Common myeloid progenitor, CD34-positive (primary cell): ENCODE measurements at regions not wholly inside any gene's neighbourhood (a gene's known extent, or its start where the extent isn't known, plus 50 kb on each side); places are given as distances from the start of the nearest gene placed in this dataset.

ENCODE experiments used
- CTCF ChIA-PET: fragments of 350-600 bp; sonication (Branson Sonifier 250); formaldehyde crosslinking; loops from one replicate; lab custom pipeline; 2021; ENCODE audit warnings: antibody characterized with exemption; lab: Charles Lee
- POLR2A ChIA-PET: fragments of 350-600 bp; sonication (Branson Sonifier 250); formaldehyde crosslinking; loops from one replicate; lab custom pipeline; 2021; ENCODE audit warnings: antibody characterized with exemption; lab: Charles Lee
- DNase-seq, 3 donors: peaks; one replicate each; pipeline versions ENCODE4 v3.0.0 to v3.0.0-alpha.2; 2013
- H3K27ac ChIP-seq, 2 experiments: 1 replicate in 1 of 2; 2 replicates in 1 of 2; pipeline ENCODE4 v1.7.0; 2013; ENCODE audit warnings: inconsistent platforms in 2 of 2, low read length in 2 of 2, mild to moderate bottlenecking in 2 of 2, low read depth in 1 of 2, moderate library complexity in 1 of 2; ENCODE audit not compliant: severe bottlenecking in 2 of 2, insufficient read depth in 1 of 2, poor library complexity in 1 of 2
- H3K27me3 ChIP-seq, 5 experiments: replicated peaks in 2 of 5; 1 replicate in 3 of 5; 2 replicates in 2 of 5; pipeline versions ENCODE4 v1.6.1 to v1.7.0; 2013; ENCODE audit warnings: low read length in 4 of 5, mild to moderate bottlenecking in 2 of 5, moderate library complexity in 2 of 5, inconsistent platforms in 1 of 5; ENCODE audit not compliant: insufficient read depth in 5 of 5, control insufficient read depth in 4 of 5
- H3K36me3 ChIP-seq, 4 experiments: 1 replicate in 2 of 4; 2 replicates in 2 of 4; pipeline versions ENCODE4 v1.6.1 to v1.7.0; 2013; ENCODE audit warnings: low read length in 3 of 4, control low read depth in 1 of 4, mild to moderate bottlenecking in 1 of 4; ENCODE audit not compliant: control insufficient read depth in 4 of 4, insufficient read depth in 4 of 4
- H3K4me1 ChIP-seq, 4 experiments: 1 replicate in 3 of 4; 2 replicates in 1 of 4; pipeline versions ENCODE4 v1.6.1 to v1.7.1; 2013; ENCODE audit warnings: low read length in 3 of 4, mild to moderate bottlenecking in 3 of 4, control low read depth in 1 of 4, inconsistent platforms in 1 of 4, moderate library complexity in 1 of 4; ENCODE audit not compliant: control insufficient read depth in 4 of 4, insufficient read depth in 4 of 4; ENCODE audit errors: control extremely low read depth in 1 of 4
- H3K4me3 ChIP-seq, 7 experiments: 1 replicate in 4 of 7; 2 replicates in 3 of 7; pipeline versions ENCODE4 v1.5.1 to v1.7.0; 2013; ENCODE audit warnings: mild to moderate bottlenecking in 7 of 7, low read length in 6 of 7, moderate library complexity in 6 of 7, inconsistent platforms in 2 of 7, low read depth in 2 of 7, control low read depth in 1 of 7; ENCODE audit not compliant: insufficient read depth in 4 of 7, control insufficient read depth in 1 of 7; ENCODE audit errors: extremely low read depth in 1 of 7
- H3K9me3 ChIP-seq, 5 experiments: 1 replicate in 4 of 5; 2 replicates in 1 of 5; pipeline versions ENCODE4 v1.6.1 to v1.7.1; 2013; ENCODE audit warnings: low read length in 4 of 5, mild to moderate bottlenecking in 2 of 5, inconsistent platforms in 1 of 5, low read depth in 1 of 5, moderate library complexity in 1 of 5; ENCODE audit not compliant: control insufficient read depth in 4 of 5, insufficient read depth in 2 of 5; ENCODE audit errors: control extremely low read depth in 1 of 5
- WGBS: methylation state at CpG from one replicate; pipeline ENCODE4 v1.1.5; 2013; ENCODE audit not compliant: insufficient coverage; 5-methylcytosine and 5-hydroxymethylcytosine counted together

DNA sequence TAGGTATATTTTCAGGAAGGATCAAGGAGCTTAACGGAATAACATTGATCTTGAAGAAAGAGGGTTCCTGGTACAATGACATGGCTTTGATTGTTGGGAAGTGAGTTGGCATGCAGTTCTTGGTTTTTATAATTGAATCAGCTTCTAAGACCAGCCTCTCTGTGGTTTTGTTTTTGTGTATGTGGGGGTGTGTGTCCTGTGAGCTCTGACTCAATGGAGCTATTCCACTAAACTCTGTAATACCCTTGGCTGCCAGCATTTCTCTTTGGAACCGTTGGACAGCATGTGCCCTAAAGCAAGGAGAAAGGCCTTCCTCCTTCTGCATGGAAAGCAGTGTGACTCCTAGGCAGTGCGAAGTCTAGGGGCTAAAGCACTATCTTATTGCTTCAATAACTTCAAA is 124.8 kb downstream of the EDEM1 start:
- Histone ChIP-seq H3K36me3 (no peaks in the 10 kb centered on the region), H3K27me3 (no peaks in the 10 kb centered on the region), H3K4me1 (peaks cover 0 to under 1% (median 0%) of the 10 kb centered on the region in 4 experiments), H3K27ac (no peak overlapping the region), H3K4me3 (no peak overlapping the region), H3K9me3 (no peaks in the 10 kb centered on the region)
- ChIA-PET CTCF (no interaction called here), POLR2A (interaction anchor here (1.2 kb wide), 1 partner anchor 20 kb away, joined by 3 read pairs; no protein-coding TSS in a partner anchor)
- WGBS, result 100% methylated on average over 3 of the region's 3 CpGs
- DNase-seq, result no peak

DNA sequence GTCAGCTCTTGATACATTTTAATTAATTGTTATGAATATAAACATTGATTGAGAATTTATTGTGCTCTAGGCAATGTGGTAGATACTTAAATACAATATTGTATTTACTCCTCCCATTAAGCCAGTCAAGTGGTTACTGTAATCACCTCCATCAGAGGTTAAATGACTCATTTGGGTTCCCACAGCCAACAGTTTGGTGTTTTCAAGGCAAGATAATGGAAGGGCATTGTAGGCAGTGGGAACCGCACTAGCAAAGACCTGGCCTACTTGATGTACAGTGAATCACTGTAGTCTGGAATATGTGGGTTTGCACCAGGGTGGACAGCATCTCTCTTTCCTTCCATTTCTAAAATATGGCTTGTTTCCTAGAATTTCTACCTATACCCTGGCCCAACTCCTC is 127.4 kb downstream of the EDEM1 start:
- H3K4me1 ChIP-seq, result peaks cover 4 to 22% (median 15%) of the 10 kb centered on the region in 4 experiments
- no peaks in the 10 kb centered on the region for H3K36me3 ChIP-seq
- peak in 1 of 3 donors; percentile 13 for DNase-seq
- POLR2A ChIA-PET, result no interaction called here
- CTCF ChIA-PET, result interaction anchor here (0.6 kb wide), 1 partner anchor 402 kb away, joined by 3 read pairs; no protein-coding TSS in a partner anchor
- H3K4me3 ChIP-seq, result no peak overlapping the region
- no peak overlapping the region for H3K27ac ChIP-seq
- H3K9me3 ChIP-seq, result no peaks in the 10 kb centered on the region
- H3K27me3 ChIP-seq, result no peaks in the 10 kb centered on the region
- WGBS, result no CpG with 5 or more reads among the region's 1 CpG

DNA sequence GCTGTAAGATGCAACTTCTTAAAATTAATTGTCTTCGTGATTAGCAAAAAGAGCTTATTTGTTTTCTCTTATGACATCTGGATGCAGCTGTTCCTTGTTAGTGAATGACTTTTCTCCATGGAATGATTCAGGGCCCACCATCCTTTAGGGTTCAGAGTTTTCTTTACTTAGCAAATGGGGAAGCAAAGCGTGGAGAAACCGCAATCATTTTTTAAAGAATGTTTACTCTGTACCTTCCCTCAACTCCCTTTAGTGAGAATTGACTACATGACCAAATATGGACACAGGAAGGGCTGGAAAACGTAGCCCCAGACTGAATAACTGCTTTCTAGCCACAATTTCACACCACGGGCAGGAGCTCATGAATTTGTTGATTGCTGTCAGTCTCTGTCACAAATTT is 130.1 kb downstream of the EDEM1 start:
- peaks cover 4 to 25% (median 15%) of the 10 kb centered on the region in 4 experiments for H3K4me1 ChIP-seq
- 26% methylated on average over 5 of the region's 5 CpGs for WGBS
- no peak overlapping the region for H3K4me3 ChIP-seq
- no peak overlapping the region for H3K27ac ChIP-seq
- H3K9me3 ChIP-seq, result no peaks in the 10 kb centered on the region
- no peaks in the 10 kb centered on the region for H3K36me3 ChIP-seq
- no peaks in the 10 kb centered on the region for H3K27me3 ChIP-seq
- peak in 2 of 3 donors; percentile 61 to 66 for DNase-seq
- CTCF ChIA-PET, result interaction anchor here (0.6 kb wide), 1 partner anchor 543 kb away, joined by 3 read pairs; no protein-coding TSS in a partner anchor
- POLR2A ChIA-PET, result interaction anchor here (0.9 kb wide), 1 partner anchor 19 kb away, joined by 3 read pairs; no protein-coding TSS in a partner anchor

DNA sequence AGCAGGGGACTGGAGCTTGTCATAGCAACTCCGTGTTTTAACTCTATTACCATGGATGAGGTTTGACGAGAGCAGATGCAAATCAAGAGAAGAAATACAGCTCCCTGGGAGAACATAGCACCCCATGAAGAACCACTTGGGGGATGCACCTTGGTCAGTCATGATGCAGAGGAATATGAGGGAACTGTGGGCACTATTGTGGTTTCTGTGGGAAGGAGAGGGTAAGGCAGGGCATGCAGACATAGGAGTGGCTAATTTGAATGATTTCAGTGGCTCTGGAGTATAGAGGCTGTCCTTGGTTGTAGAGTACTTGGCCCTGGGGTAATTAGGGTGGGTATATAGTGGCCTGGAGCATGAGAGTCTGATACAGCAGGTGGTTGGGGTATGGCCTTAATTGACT is 131.9 kb downstream of the EDEM1 start:
- Histone ChIP-seq H3K4me1 (peaks cover 4 to 25% (median 15%) of the 10 kb centered on the region in 4 experiments), H3K27ac (no peak overlapping the region), H3K36me3 (no peaks in the 10 kb centered on the region), H3K4me3 (no peak overlapping the region), H3K27me3 (no peaks in the 10 kb centered on the region), H3K9me3 (no peaks in the 10 kb centered on the region)
- ChIA-PET CTCF (no interaction called here), POLR2A (no interaction called here)
- 91% methylated on average over 2 of the region's 2 CpGs for WGBS
- peak; percentile 7 to 62 (median 52) for DNase-seq

DNA sequence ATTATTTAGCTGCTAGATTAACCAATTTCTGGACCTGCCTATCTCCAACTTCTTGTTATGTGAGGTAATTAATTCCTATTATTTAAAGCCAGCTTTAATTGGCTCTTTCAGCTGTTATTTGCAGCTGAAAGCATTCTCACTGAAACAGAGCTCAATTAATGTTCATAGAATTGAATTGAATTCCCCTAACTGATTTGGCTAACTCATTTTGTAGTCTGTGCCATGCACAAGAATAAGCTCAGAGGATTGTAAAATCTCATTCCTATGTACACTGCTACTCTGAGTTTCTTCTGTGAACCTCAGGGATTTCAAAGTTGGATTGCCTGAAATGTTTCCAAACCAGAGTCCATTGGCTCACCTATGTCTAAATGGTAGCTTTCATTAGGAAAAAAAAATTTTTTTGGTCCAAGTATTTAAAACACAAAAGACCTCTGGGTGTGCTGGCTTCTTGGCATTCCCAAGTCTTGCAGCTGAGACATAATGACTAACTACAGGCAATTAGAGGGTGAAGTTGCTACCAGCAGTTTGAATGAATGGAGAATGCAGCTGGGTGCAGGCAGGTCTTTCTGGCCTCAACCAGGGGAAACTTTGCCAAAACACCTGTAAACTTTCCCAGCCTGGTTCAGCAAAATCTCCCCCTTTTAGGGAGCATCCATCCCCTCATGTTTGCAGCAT is 134.3 kb downstream of the EDEM1 start:
- Histone ChIP-seq H3K27ac (no peak overlapping the region), H3K4me1 (peaks cover 4 to 25% (median 15%) of the 10 kb centered on the region in 4 experiments), H3K9me3 (no peaks in the 10 kb centered on the region), H3K27me3 (no peaks in the 10 kb centered on the region), H3K36me3 (no peaks in the 10 kb centered on the region), H3K4me3 (no peak overlapping the region)
- DNase-seq, result no peak
- ChIA-PET POLR2A (no interaction called here), CTCF (no interaction called here)

DNA sequence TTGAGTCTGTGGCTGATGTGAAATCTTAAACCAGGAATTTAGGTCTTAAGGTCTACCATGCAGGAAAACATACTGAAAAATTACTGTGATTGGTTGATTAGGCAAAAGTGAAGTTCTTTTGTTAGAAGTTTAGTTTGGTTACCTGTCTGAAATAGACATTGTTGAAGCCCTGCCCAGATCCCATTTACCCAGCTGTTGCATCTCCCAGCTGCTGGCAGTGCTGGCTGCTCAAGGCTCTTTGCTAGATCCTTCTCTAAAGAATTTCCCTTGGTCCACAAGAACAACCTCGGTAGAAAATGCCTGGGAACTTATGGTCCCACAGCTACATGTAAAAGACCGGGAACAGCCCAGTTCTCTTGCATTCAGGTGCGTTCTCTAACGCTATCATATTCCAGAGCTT is 137.3 kb downstream of the EDEM1 start:
- POLR2A ChIA-PET, result no interaction called here
- no peaks in the 10 kb centered on the region for H3K27me3 ChIP-seq
- CTCF ChIA-PET, result no interaction called here

DNA sequence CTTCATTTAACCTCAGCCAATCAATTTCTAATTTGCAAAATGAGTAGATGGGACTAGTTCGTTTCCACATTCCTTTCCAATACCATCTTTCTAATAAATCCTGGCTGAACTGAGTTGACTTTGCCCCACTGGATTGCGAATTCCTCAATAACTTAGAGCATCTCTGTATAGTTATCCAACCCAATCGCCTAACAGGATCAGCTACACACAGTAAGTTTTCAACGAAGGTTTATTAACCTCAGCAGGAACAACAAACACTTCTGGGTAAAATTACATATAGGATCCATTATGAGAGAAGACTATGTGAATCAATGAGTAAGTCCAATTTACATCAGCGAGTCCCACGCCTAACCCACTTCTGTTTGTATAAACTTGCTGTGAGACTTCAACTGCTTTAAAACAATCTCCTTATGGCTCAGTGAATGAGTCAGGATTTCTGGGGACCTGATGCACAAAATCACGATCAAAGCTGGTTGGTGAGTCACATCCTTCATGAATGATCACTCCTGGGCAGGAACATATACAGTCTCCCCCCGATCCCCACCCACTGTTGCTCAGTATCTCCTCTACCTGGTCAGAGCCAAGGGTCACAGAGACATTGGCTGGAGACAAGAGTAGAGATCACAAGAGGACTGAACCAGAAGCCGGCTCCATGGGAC is 142.8 kb downstream of the EDEM1 start:
- 96% methylated on average over 4 of the region's 9 CpGs for WGBS
- H3K9me3 ChIP-seq, result no peaks in the 10 kb centered on the region
- H3K27ac ChIP-seq, result no peak overlapping the region
- ChIA-PET CTCF (no interaction called here), POLR2A (no interaction called here)
- no peak overlapping the region for H3K4me3 ChIP-seq
- no peaks in the 10 kb centered on the region for H3K36me3 ChIP-seq
- no peaks in the 10 kb centered on the region for H3K27me3 ChIP-seq
- DNase-seq, result no peak
- no peaks in the 10 kb centered on the region for H3K4me1 ChIP-seq

More for the DNA sequence above, 137.3 kb downstream of the EDEM1 start:
- Histone ChIP-seq H3K4me1 (peaks cover 0 to 5% (median 1%) of the 10 kb centered on the region in 4 experiments), H3K4me3 (no peak overlapping the region), H3K27ac (no peak overlapping the region), H3K9me3 (no peaks in the 10 kb centered on the region), H3K36me3 (no peaks in the 10 kb centered on the region)
- DNase-seq, result no peak
- WGBS, result 60% methylated on average over 3 of the region's 4 CpGs
